ENCODE measurements at regions not wholly inside any gene's neighbourhood (a gene's known extent, or its start where the extent isn't known, plus 50 kb on each side); places are given as distances from the start of the nearest gene placed in this dataset.

DNA sequence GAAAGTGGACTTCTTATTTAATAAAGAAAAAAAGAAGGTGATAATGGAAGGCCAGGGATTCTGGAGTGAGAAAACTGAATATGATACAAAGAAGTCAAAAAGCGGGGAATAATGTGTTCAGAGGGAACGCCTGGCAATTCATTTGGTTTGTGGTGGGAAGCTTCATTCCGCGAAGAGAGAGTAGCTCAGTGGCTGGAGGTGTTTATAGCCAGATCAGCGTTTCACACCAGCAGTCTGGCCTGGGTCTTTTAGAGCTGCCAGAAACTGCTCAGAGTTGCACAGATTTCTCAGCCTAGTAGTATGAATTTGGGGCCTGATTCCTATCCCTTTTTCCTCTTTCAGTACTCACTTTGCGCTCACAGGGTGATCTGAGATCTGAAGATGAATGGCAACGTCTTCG is 67.8 kb upstream of the IPO9 start:
- TF ChIP-seq POLR2AphosphoS5 (IDR thresholded peaks at IDR 0.05; ENCODE audit: low read depth, low read length) (no peak), TCF7L2 (IDR thresholded peaks at IDR 0.05; ENCODE audit: low read depth, low read length) (no peak), SIN3A (IDR thresholded peaks at IDR 0.05; ENCODE audit: borderline replicate concordance, insufficient read depth, low read depth, low read length) (no peak)
- TF ChIP-seq, protein P1, sequence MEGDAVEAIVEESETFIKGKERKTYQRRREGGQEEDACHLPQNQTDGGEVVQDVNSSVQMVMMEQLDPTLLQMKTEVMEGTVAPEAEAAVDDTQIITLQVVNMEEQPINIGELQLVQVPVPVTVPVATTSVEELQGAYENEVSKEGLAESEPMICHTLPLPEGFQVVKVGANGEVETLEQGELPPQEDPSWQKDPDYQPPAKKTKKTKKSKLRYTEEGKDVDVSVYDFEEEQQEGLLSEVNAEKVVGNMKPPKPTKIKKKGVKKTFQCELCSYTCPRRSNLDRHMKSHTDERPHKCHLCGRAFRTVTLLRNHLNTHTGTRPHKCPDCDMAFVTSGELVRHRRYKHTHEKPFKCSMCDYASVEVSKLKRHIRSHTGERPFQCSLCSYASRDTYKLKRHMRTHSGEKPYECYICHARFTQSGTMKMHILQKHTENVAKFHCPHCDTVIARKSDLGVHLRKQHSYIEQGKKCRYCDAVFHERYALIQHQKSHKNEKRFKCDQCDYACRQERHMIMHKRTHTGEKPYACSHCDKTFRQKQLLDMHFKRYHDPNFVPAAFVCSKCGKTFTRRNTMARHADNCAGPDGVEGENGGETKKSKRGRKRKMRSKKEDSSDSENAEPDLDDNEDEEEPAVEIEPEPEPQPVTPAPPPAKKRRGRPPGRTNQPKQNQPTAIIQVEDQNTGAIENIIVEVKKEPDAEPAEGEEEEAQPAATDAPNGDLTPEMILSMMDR (IDR thresholded peaks at IDR 0.05): no peak
- TF ChIP-seq, protein P2, sequence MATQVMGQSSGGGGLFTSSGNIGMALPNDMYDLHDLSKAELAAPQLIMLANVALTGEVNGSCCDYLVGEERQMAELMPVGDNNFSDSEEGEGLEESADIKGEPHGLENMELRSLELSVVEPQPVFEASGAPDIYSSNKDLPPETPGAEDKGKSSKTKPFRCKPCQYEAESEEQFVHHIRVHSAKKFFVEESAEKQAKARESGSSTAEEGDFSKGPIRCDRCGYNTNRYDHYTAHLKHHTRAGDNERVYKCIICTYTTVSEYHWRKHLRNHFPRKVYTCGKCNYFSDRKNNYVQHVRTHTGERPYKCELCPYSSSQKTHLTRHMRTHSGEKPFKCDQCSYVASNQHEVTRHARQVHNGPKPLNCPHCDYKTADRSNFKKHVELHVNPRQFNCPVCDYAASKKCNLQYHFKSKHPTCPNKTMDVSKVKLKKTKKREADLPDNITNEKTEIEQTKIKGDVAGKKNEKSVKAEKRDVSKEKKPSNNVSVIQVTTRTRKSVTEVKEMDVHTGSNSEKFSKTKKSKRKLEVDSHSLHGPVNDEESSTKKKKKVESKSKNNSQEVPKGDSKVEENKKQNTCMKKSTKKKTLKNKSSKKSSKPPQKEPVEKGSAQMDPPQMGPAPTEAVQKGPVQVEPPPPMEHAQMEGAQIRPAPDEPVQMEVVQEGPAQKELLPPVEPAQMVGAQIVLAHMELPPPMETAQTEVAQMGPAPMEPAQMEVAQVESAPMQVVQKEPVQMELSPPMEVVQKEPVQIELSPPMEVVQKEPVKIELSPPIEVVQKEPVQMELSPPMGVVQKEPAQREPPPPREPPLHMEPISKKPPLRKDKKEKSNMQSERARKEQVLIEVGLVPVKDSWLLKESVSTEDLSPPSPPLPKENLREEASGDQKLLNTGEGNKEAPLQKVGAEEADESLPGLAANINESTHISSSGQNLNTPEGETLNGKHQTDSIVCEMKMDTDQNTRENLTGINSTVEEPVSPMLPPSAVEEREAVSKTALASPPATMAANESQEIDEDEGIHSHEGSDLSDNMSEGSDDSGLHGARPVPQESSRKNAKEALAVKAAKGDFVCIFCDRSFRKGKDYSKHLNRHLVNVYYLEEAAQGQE (IDR thresholded peaks at IDR 0.05; ENCODE audit: insufficient read depth in 1 of 2, low read depth in 2 of 2, low read length in 1 of 2): no peak
- CTCF ChIA-PET: interaction anchor here (0.8 kb wide), 1 partner anchor 51 kb away, joined by 3 read pairs; no protein-coding TSS in a partner anchor
- Histone ChIP-seq H3K9me3 (ENCODE audit: control insufficient read depth, insufficient read depth, low read depth, low read length) (no peaks in the 10 kb centered on the region), H3K4me1 (ENCODE audit: control insufficient read depth, insufficient read depth, low read length) (peaks cover 3% of the 10 kb centered on the region; the same call in 1 of the 2 replicates), H3K4me3 (ENCODE audit: low read depth in 2 of 2, low read length in 2 of 2) (no peak overlapping the region), H3K27ac (ENCODE audit: low read length) (no peak overlapping the region), H3K27me3 (ENCODE audit: control insufficient read depth, insufficient read depth, low read length) (no peaks in the 10 kb centered on the region), H3K36me3 (ENCODE audit: control insufficient read depth, insufficient read depth, low read length) (no peaks in the 10 kb centered on the region)
- in situ Hi-C loops (cut with HindIII; ENCODE audit: low pct_unique_long_range_greater_than_20kb, low sequenced_read_pairs) (no loop called here), intact Hi-C loops (cut with micrococcal nuclease; ENCODE audit: unreplicated experiment) (no loop called here)
- DNase-seq (ENCODE audit: low read depth, low spot score): no peak
- no TSS peak for BruUV-seq (replicated peaks)
- no peak for ATAC-seq
- POLR2A ChIA-PET: no interaction called here

DNA sequence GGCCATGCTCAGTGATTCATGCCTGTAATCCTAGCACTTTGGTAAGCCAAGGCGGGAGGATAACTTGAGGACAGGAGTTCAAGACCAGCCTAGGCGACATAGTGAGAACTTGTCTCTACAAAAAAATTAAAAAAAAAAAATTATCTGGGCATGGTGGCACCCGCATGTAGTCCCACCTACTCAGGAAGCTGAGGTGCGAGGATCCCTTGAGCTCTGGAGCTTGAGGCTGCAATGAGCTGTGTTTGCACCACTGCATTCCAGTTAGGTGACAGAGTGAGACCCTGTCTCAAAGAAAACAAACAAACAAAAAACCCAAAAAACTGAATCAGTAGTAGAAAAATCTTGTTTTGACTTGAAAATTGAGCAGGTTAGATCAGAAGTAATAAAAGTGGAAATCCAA is 67.1 kb upstream of the IPO9 start:
- no peaks in the 10 kb centered on the region for H3K9me3 ChIP-seq (ENCODE audit: control insufficient read depth, insufficient read depth, low read depth, low read length)
- no peak for ATAC-seq
- no peak overlapping the region for H3K4me3 ChIP-seq (ENCODE audit: low read depth in 2 of 2, low read length in 2 of 2)
- H3K36me3 ChIP-seq (ENCODE audit: control insufficient read depth, insufficient read depth, low read length): no peaks in the 10 kb centered on the region
- in situ Hi-C loops (cut with HindIII; ENCODE audit: low pct_unique_long_range_greater_than_20kb, low sequenced_read_pairs): no loop called here
- H3K27me3 ChIP-seq (ENCODE audit: control insufficient read depth, insufficient read depth, low read length): no peaks in the 10 kb centered on the region
- intact Hi-C loops (cut with micrococcal nuclease; ENCODE audit: unreplicated experiment): no loop called here
- no peak overlapping the region for H3K27ac ChIP-seq (ENCODE audit: low read length)
- H3K4me1 ChIP-seq (ENCODE audit: control insufficient read depth, insufficient read depth, low read length): peaks cover 3% of the 10 kb centered on the region; the same call in 1 of the 2 replicates
- CTCF ChIA-PET: no interaction called here
- no TSS peak for BruUV-seq (replicated peaks)
- POLR2A ChIA-PET: no interaction called here
- no peak for TF ChIP-seq TCF7L2 (IDR thresholded peaks at IDR 0.05; ENCODE audit: low read depth, low read length)
- no peak for TF ChIP-seq SIN3A (IDR thresholded peaks at IDR 0.05; ENCODE audit: borderline replicate concordance, insufficient read depth, low read depth, low read length)
- TF ChIP-seq, protein P1 (IDR thresholded peaks at IDR 0.05): no peak
- TF ChIP-seq, protein P2 (IDR thresholded peaks at IDR 0.05; ENCODE audit: insufficient read depth in 1 of 2, low read depth in 2 of 2, low read length in 1 of 2): no peak
- TF ChIP-seq POLR2AphosphoS5 (IDR thresholded peaks at IDR 0.05; ENCODE audit: low read depth, low read length): no peak
- DNase-seq (ENCODE audit: low read depth, low spot score): no peak
